OCI-M2 (cell line): ENCODE measurements at regions not wholly inside any gene's neighbourhood (a gene's known extent, or its start where the extent isn't known, plus 50 kb on each side); places are given as distances from the start of the nearest gene placed in this dataset.
"Not testable (repeated sequence)": the region's sequence is repeated elsewhere in the genome, so short reads cannot be mapped to it uniquely, and the experiment has no call there.

Source experiments
- DNase-seq: peaks from one replicate; lab custom pipeline; 2025; ENCODE audit not compliant: unreplicated experiment; lab: John Stamatoyannopoulos, UW

DNA sequence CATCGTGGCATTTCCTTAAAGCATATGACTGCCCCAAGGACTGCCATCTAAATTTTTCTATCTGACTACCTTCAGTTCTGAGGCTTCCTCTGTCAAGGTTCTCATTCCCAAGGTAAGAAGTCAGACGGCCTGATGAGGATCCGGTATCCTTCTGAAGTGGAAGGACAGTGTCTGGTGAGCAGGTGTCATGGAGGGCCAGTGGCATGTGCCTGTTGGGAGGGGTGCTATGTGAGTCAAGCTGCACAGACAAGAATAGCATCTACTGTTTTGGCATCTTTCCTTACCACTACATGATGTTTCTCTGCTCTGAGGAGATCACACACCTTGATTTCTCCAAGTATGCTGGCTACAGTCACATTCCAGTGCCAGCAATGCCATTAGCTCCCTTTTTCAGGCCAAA lies 99.6 kb upstream of the RGS1 start:
- DNase-seq, result no peak

GRCh38 chr1:192476802-192477298 lies 98.7 kb upstream of the RGS1 start:
- no peak for DNase-seq

- no peak for DNase-seq
Measured at GRCh38 chr1:192477630-192478029, 97.9 kb upstream of the RGS1 start.

GRCh38 chr1:192485692-192486436 lies 89.7 kb upstream of the RGS1 start:
- no peak for DNase-seq

GRCh38 chr1:192488058-192488457 lies 87.5 kb upstream of the RGS1 start:
- DNase-seq, result no peak

DNA sequence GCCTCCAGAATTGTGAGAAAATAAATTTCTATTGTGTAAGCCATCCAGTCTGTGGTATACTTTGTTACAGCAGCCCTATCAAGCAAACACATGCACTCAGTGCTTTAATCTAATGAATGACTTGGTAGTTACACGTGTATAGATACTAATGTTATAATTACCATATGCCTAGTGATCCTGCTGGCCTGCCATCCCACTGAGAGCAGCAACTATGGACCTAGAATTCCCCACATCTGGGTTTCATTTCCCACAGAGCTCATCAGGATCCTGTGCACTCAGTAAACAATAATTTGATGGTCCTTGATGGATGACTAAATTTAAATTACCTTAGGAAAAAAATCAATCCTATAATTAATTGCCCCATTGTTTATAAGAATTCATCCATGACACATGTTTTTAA lies 86.5 kb upstream of the RGS1 start:
- DNase-seq, result no peak

- DNase-seq, result no peak
Measured at GRCh38 chr1:192489748-192490147, 85.8 kb upstream of the RGS1 start.

GRCh38 chr1:192491804-192492554 lies 83.6 kb upstream of the RGS1 start:
- no peak for DNase-seq

DNA sequence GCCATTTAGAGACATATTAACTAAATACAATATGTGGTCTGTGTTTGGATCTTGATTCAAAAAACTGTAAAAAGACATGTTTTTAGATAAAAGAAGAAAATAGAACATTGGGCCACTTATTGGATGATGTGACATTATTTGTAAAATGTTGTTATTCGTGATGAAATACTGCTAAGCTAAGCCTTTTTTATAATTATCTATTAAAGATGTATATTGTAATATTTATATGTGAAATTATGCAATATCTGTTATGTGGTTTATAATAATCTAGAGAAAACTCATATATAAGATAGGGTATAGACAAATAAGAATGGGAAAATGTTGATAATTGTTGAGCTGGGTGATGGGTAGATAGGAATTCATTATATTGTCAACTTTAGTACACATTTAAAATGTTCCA lies 82.0 kb upstream of the RGS1 start:
- no peak for DNase-seq

DNA sequence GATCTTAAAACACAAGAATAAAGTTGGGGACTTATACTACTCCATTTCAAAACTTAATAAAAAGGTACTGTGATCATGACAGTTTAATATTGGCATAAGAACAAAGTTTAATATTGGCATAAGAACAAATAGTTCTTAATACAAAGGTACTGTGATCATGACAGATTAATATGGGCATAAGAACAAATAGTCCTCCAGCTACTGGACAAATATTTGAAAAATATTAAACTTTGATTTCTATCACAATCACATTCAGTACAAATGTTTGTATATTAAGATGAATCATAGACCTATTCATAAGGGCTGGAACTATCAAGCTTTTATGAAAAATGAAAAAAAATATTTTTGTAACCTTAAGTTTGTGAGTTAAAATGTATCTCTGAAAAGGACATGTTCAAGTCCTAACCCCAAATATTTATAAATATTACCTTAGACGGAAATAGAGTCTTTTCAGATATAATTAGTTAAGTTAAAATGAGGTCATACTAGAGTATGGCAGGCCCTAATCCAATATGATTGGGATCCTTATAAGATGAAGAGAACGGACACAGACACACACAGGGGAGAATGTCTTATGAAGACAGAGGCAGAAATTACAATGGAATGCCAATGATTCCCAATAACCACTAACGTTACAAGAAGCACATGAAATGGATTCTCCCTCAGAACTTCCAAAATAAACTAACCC lies 79.1 kb upstream of the RGS1 start:
- DNase-seq, result no peak

DNA sequence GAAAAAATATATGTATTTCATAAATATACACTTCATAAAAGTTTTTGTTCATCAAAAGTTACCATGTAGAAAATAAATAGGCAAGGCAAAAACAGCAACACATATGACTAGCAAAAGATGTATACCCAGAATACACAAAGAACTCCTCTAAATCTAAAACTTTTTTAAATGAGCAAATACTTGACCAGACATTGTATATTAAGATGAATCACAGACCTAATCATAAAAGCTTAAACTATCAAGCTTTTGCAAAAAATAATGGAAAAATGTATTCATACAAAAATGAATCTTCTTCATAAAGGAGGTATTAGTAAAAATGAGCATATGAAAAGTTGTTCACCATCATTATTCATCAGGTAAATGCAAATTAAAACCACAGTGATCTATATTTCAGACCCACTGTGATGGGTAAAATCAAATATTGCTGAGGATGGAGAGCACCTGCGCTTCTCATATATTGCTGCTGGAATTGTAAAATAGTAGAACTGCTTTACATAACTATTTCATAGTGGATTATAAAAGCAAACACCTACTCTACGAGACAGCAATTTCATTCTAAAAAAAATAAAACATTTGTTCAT lies 78.3 kb upstream of the RGS1 start:
- no peak for DNase-seq

DNA sequence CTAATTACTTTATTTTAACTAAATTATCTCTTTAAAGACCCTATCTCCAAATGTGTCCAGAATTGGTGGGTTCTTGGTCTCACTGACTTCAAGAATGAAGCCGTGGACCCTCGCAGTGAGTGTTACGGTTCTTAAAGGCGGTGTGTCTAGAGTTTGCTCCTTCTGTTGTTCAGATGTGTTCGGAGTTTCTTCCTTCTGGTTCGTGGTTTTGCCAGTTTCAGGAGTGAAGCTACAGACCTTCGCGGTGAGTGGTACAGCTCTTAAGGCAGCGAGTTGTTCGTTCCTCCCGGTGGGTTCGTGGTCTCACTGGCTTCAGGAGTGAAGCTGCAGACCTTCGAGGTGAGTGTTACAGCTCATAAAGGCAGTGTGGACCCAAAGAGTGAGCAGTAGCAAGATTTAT lies 77.5 kb upstream of the RGS1 start:
- DNase-seq, result not testable (repeated sequence)

GRCh38 chr1:192499061-192499581 lies 76.5 kb upstream of the RGS1 start:
- DNase-seq, result not testable (repeated sequence)

DNA sequence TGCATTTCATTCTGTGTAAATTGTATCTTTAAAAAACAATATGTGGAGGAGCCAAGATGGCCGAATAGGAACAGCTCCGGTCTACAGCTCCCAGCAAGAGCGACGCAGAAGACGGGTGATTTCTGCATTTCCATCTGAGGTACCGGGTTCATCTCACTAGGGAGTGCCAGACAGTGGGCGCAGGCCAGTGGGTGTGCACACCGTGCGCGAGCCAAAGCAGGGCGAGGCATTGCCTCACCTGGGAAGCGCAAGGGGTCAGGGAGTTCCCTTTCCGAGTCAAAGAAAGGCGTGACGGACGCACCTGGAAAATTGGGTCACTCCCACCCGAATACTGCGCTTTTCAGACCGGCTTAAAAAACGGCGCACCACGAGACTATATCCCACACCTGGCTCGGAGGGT lies 75.0 kb upstream of the RGS1 start:
- not testable (repeated sequence) for DNase-seq

GRCh38 chr1:192506741-192507155 lies 68.8 kb upstream of the RGS1 start:
- no peak for DNase-seq

DNA sequence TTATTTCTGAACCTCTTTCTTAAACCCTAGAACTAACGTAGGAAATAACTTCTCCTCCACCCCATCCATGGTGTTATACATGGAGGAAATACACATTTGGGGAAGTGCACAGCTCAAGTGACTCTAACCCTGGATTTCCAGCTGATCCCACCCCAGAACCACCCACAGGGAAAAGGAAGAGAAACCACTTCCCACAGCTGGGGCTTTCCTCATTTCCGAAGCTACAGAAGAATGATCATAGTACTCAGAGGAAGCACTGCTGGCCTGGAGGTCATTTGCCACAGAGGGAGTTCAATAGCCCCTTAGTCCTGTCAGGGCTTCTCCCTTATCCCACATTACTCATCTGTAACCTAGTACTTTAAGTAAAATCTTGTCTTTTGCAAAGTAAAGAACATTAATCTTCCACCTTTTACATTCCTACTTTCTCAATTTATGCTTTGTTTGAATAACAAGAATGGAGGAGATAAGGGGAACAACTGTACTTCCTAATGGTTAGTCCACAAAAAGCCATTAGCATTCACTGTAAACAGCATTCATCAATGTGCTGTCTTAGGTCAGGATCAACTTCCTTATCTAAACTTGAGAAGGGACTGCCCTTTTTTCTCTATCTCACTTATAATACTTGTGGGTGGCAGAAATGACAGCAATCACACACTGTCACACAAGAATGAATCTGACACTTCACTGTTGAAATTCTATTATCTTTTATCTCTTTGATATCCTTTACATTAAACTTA lies 63.0 kb upstream of the RGS1 start:
- DNase-seq, result no peak

DNA sequence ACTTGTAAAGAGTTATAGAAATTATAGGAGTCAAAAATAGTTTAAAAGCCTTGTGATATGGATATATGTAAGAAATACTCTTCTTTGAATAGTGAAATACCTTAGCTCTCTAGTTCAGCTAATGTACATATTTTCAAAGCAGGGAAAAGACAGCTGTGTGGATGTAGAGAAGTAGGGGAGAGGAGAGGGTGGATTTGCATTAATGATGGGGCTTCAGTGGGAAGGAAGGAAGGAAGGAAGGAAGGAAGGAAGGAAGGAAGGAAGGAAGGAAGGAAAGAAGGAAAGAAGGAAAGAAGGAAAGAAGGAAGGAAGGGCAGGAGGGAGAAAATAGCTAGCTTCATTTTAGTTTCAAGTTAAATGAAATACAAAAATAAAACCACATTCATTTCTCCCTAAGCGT lies 62.4 kb upstream of the RGS1 start:
- no peak for DNase-seq

GRCh38 chr1:192513697-192514096 lies 61.9 kb upstream of the RGS1 start:
- DNase-seq, result no peak

GRCh38 chr1:192516776-192517297 lies 58.7 kb upstream of the RGS1 start:
- DNase-seq, result no peak

- DNase-seq, result not testable (repeated sequence)
Measured at GRCh38 chr1:192517716-192518355, 57.7 kb upstream of the RGS1 start.
